K562 (cell line): ENCODE measurements at regions not wholly inside any gene's neighbourhood (a gene's known extent, or its start where the extent isn't known, plus 50 kb on each side); places are given as distances from the start of the nearest gene placed in this dataset.

Source experiments
- ATAC-seq: fragments of 200-7000 bp; cut with Tn5 transposase; 3 replicates; pipeline ENCODE4 v1.9.1; 2020; ENCODE audit warnings: moderate library complexity
- BruUV-seq: library from RNA; stranded (reverse); fragments of 400-500 nt; replicated peaks from 2 replicates; lab custom pipeline; 2021; lab: Mats Ljungman, UMichigan
- CTCF ChIA-PET: fragments of 300-600 bp; formaldehyde crosslinking; extraction: SDS; loops from one replicate; lab custom pipeline; 2021; ENCODE audit warnings: low intra/inter-chr PET ratio; lab: Yijun Ruan, JAX
- POLR2A ChIA-PET: fragments of 300-600, 350-650 bp; sonication (Branson Sonifier 250); formaldehyde crosslinking; extraction: SDS; loops from one replicate; lab custom pipeline; 2021; ENCODE audit warnings: antibody characterized with exemption, inconsistent platforms; lab: Yijun Ruan, JAX
- DNase-seq, 4 experiments: peaks; one replicate each; pipeline versions ENCODE4 v3.0.0 to v3.0.0-alpha.2; 2011 to 2018; ENCODE audit warnings: low spot score in 3 of 4, mixed read lengths in 3 of 4; ENCODE audit errors: extremely low read depth in 1 of 4
- FAIRE-seq: peaks from 2 replicates; lab custom pipeline; 2011; peaks lifted over from hg19 to GRCh38; lab: Jason Lieb, UNC
- H2AFZ ChIP-seq: 2 replicates; pipeline ENCODE4 v1.6.0; 2011; ENCODE audit warnings: low read depth, low read length, control low read depth, inconsistent platforms
- H3K27ac ChIP-seq: fragments of 200-600 bp; 3 replicates; pipeline ENCODE4 v1.8.0; 2011; ENCODE audit warnings: low read depth, mild to moderate bottlenecking, control low read depth, inconsistent platforms, low read length, moderate library complexity, mixed read lengths; ENCODE audit errors: extremely low read depth
- H3K27me3 ChIP-seq, 2 experiments: fragments of 300-600 bp in 1 of 2; 2 replicates in 1 of 2; 3 replicates in 1 of 2; pipeline versions ENCODE4 v1.6.0 to v1.8.0; 2011; ENCODE audit warnings: inconsistent platforms in 2 of 2, low read length in 2 of 2, mild to moderate bottlenecking in 1 of 2, mixed read lengths in 1 of 2, moderate library complexity in 1 of 2; ENCODE audit not compliant: control insufficient read depth in 2 of 2, insufficient read depth in 2 of 2
- H3K36me3 ChIP-seq: fragments of 300-600 bp; 3 replicates; pipeline ENCODE4 v1.8.0; 2011; ENCODE audit warnings: mild to moderate bottlenecking, low read length, inconsistent platforms; ENCODE audit not compliant: control insufficient read depth, insufficient read depth
- H3K4me1 ChIP-seq, 2 experiments: fragments of 200-600 bp in 1 of 2; replicated peaks in 1 of 2; 2 replicates in 1 of 2; 3 replicates in 1 of 2; pipeline versions ENCODE4 v1.5.1 to v1.8.0; 2011; ENCODE audit warnings: inconsistent platforms in 2 of 2, low read length in 2 of 2, mild to moderate bottlenecking in 1 of 2, mixed read lengths in 1 of 2, moderate library complexity in 1 of 2; ENCODE audit not compliant: control insufficient read depth in 2 of 2, insufficient read depth in 2 of 2
- H3K4me2 ChIP-seq: 2 replicates; pipeline ENCODE4 v1.6.1; 2011; ENCODE audit warnings: low read length, control low read depth, inconsistent platforms, mixed read lengths; ENCODE audit not compliant: insufficient read depth
- H3K4me3 ChIP-seq: fragments of 200-600 bp; sonication (generic), shearing (Covaris generic); 2 replicates; pipeline ENCODE4 v1.5.1; 2016; ENCODE audit warnings: control low read depth, inconsistent platforms
- H3K79me2 ChIP-seq: fragments of 200-600 bp; 3 replicates; pipeline ENCODE4 v1.8.0; 2011; ENCODE audit warnings: low read length, inconsistent platforms; ENCODE audit not compliant: control insufficient read depth, insufficient read depth
- H3K9ac ChIP-seq, 2 experiments: 2 replicates each; pipeline versions ENCODE4 v1.6.0 to v1.6.1; 2011; ENCODE audit warnings: low read depth in 2 of 2, low read length in 2 of 2, control low read depth in 1 of 2, inconsistent platforms in 1 of 2, mild to moderate bottlenecking in 1 of 2, mixed read lengths in 1 of 2; ENCODE audit not compliant: insufficient read depth in 1 of 2
- H3K9me1 ChIP-seq: one replicate; pipeline ENCODE4 v1.6.0; 2011; ENCODE audit warnings: inconsistent platforms, mild to moderate bottlenecking, low read length, moderate library complexity; ENCODE audit not compliant: control insufficient read depth, insufficient read depth
- H3K9me3 ChIP-seq: replicated peaks from 2 replicates; pipeline ENCODE4 v1.5.1; 2011; ENCODE audit warnings: low read depth, low read length, inconsistent platforms; ENCODE audit not compliant: control insufficient read depth, insufficient read depth
- H4K20me1 ChIP-seq: replicated peaks from 2 replicates; pipeline ENCODE4 v1.6.1; 2011; ENCODE audit warnings: low read length, inconsistent platforms, mixed read lengths; ENCODE audit not compliant: control insufficient read depth, insufficient read depth
- CEBPZ ChIP-seq: fragments of 150-350 bp; IDR thresholded peaks from 2 replicates; pipeline ENCODE4 v1.6.1; 2014; ENCODE audit warnings: low read depth, mild to moderate bottlenecking, low read length, borderline replicate concordance
- OTX1 ChIP-seq: fragments of 450-650 bp; formaldehyde crosslinking; IDR thresholded peaks from 2 replicates; pipeline ENCODE4 v1.4.0; 2022; ENCODE audit warnings: mild to moderate bottlenecking
- TAF1 ChIP-seq: IDR thresholded peaks from 2 replicates; pipeline ENCODE4 v1.6.1; 2011; ENCODE audit warnings: mild to moderate bottlenecking, low read length, moderate library complexity; ENCODE audit not compliant: insufficient read depth, control insufficient read depth, severe bottlenecking; ENCODE audit errors: extremely low read depth
- ZNF444 ChIP-seq: fragments of 250-450 bp; sonication (Bioruptor Pico); IDR thresholded peaks from 2 replicates; pipeline ENCODE4 v1.4.0; 2020; ENCODE audit warnings: mild to moderate bottlenecking, moderate library complexity
- WGBS: fragments of 100-300 bp; shearing (Covaris generic); methylation state at CpG from one replicate; pipeline ENCODE4 v1.1.6; 2016; ENCODE audit warnings: low coverage, mixed read lengths; ENCODE audit not compliant: insufficient coverage; ENCODE audit errors: missing lambda C conversion rate; 5-methylcytosine and 5-hydroxymethylcytosine counted together
- in situ Hi-C: fragments of 300-500 bp; cut with MboI; formaldehyde crosslinking; loops from 4 replicates; pipeline ENCODE4 v1.15.0; 2018; ENCODE audit warnings: inconsistent platforms, mixed read lengths
- intact Hi-C: fragments of 100-400 bp; cut with micrococcal nuclease; formaldehyde crosslinking; loops from 2 replicates; pipeline ENCODE4 v1.14.2; 2022

GRCh38 chr3:178455946-178456345, 80.3 kb upstream of the KCNMB2 start:
- Histone ChIP-seq H4K20me1 (no peaks in the 10 kb centered on the region), H3K9ac (no peak overlapping the region), H3K9me3 (no peaks in the 10 kb centered on the region), H3K4me2 (no peak overlapping the region), H3K27me3 (no peaks in the 10 kb centered on the region), H2AFZ (no peak overlapping the region), H3K4me3 (no peak overlapping the region), H3K27ac (no peak overlapping the region), H3K79me2 (no peaks in the 10 kb centered on the region), H3K4me1 (no peaks in the 10 kb centered on the region), H3K36me3 (no peaks in the 10 kb centered on the region), H3K9me1 (no peaks in the 10 kb centered on the region)
- ATAC-seq: no peak
- in situ Hi-C loops (loop anchor here (25.0 kb wide), 1 partner anchor 856 kb away; the partner anchor contains the start of gene ZNF639), intact Hi-C loops (no loop called here)
- BruUV-seq: no TSS peak
- DNase-seq: no peak
- no peak for FAIRE-seq
- TF ChIP-seq CEBPZ: no peak
- no peak for TF ChIP-seq ZNF444 (CRISPR knock-in tag)
- TF ChIP-seq OTX1 (CRISPR knock-in tag): no peak
- no peak for TF ChIP-seq TAF1
- 0% methylated on average over 1 of the region's 1 CpG for WGBS
- POLR2A ChIA-PET: interaction anchor here (1.0 kb wide), 1 partner anchor 11 kb away, joined by 4 read pairs; no protein-coding TSS in a partner anchor
- CTCF ChIA-PET: no interaction called here
